OCI-LY7 (cell line): ENCODE measurements at regions not wholly inside any gene's neighbourhood (a gene's known extent, or its start where the extent isn't known, plus 50 kb on each side); places are given as distances from the start of the nearest gene placed in this dataset.

Source experiments
- CTCF ChIP-seq: fragments of 200-600 bp; sonication (generic); conservative IDR thresholded peaks from 2 replicates; pipeline ENCODE4 v1.5.1; 2014; ENCODE audit warnings: mild to moderate bottlenecking, antibody characterized with exemption, low read length, moderate library complexity, mixed read lengths
- EZH2phosphoT487 ChIP-seq: fragments of 200-600 bp; sonication (generic); IDR thresholded peaks from 2 replicates; pipeline ENCODE4 v1.6.1; 2018; ENCODE audit warnings: low read depth, borderline replicate concordance, mild to moderate bottlenecking, mixed run types, antibody characterized with exemption, low read length, moderate library complexity, mixed read lengths

DNA sequence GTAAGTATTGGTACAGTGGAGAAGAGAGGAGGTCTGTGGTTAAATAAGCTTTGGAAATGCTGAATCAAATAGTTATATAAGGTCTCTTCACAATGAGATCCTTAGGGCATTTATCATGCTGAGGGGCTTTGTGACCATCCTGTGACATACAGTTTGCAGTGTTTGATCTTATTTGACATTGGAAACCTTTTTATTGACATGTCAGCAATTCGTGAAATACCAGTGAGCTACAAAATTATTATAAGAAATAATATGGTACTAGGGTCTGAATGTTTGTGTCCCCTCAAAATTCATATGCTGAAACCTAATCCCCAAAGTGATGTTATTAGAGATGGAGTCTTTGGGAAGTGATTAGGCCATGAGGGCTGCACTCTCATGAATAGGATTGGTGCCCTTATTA is 98.4 kb downstream of the MID1IP1 start:
- TF ChIP-seq CTCF (no peak), EZH2phosphoT487 (no peak)
